Smooth muscle cell (in vitro differentiated cells): ENCODE measurements at regions not wholly inside any gene's neighbourhood (a gene's known extent, or its start where the extent isn't known, plus 50 kb on each side); places are given as distances from the start of the nearest gene placed in this dataset.

Experiments used
- DNase-seq: peaks from one replicate; lab custom pipeline; 2025; ENCODE audit not compliant: unreplicated experiment; lab: John Stamatoyannopoulos, UW
- H2AFZ ChIP-seq: fragments of 200-600 bp; sonication (generic); 2 replicates; pipeline ENCODE4 v1.6.0; 2016; ENCODE audit warnings: antibody characterized with exemption, low read depth, mild to moderate bottlenecking
- H3F3A ChIP-seq: fragments of 200-600 bp; sonication (generic); 2 replicates; pipeline ENCODE4 v1.6.0; 2017; ENCODE audit warnings: antibody characterized with exemption, low read depth
- H3K27ac ChIP-seq: fragments of 200-600 bp; sonication (generic); 2 replicates; pipeline ENCODE4 v1.5.1; 2016; ENCODE audit warnings: low read depth, mild to moderate bottlenecking
- H3K27me3 ChIP-seq: fragments of 200-600 bp; sonication (generic); 2 replicates; pipeline ENCODE4 v1.6.1; 2016; ENCODE audit warnings: low read depth, mild to moderate bottlenecking
- H3K36me3 ChIP-seq: fragments of 200-600 bp; sonication (generic); 2 replicates; pipeline ENCODE4 v1.5.1; 2016; ENCODE audit warnings: low read depth
- H3K4me1 ChIP-seq: fragments of 200-600 bp; sonication (generic); 2 replicates; pipeline ENCODE4 v1.5.1; 2016; ENCODE audit warnings: low read depth
- H3K4me2 ChIP-seq: fragments of 200-600 bp; sonication (generic); 2 replicates; pipeline ENCODE4 v1.6.0; 2016; ENCODE audit warnings: mild to moderate bottlenecking
- H3K4me3 ChIP-seq: fragments of 200-600 bp; sonication (generic); 2 replicates; pipeline ENCODE4 v1.5.1; 2016; ENCODE audit warnings: mild to moderate bottlenecking
- H3K79me2 ChIP-seq: fragments of 200-600 bp; sonication (generic); 2 replicates; pipeline ENCODE4 v1.6.0; 2016; ENCODE audit warnings: low read depth, mild to moderate bottlenecking
- H3K9ac ChIP-seq: fragments of 200-600 bp; sonication (generic); 2 replicates; pipeline ENCODE4 v1.6.0; 2016; ENCODE audit warnings: low read depth
- H3K9me3 ChIP-seq: fragments of 200-600 bp; sonication (generic); replicated peaks from 2 replicates; pipeline ENCODE4 v1.5.1; 2016; ENCODE audit warnings: low read depth
- H4K20me1 ChIP-seq: fragments of 200-600 bp; sonication (generic); 2 replicates; pipeline ENCODE4 v1.6.0; 2016; ENCODE audit warnings: low read depth
- WGBS: methylation state at CpG from one replicate; pipeline ENCODE4 v1.1.7; 2016; ENCODE audit warnings: low lambda C conversion rate; 5-methylcytosine and 5-hydroxymethylcytosine counted together
- TF ChIP-seq, protein P1 (sequence below): fragments of 200-600 bp; sonication (generic); IDR thresholded peaks from 2 replicates; pipeline ENCODE4 v1.5.1; 2017; ENCODE audit warnings: borderline replicate concordance, mild to moderate bottlenecking, antibody characterized with exemption; ENCODE audit not compliant: insufficient read depth, poor library complexity, severe bottlenecking

DNA sequence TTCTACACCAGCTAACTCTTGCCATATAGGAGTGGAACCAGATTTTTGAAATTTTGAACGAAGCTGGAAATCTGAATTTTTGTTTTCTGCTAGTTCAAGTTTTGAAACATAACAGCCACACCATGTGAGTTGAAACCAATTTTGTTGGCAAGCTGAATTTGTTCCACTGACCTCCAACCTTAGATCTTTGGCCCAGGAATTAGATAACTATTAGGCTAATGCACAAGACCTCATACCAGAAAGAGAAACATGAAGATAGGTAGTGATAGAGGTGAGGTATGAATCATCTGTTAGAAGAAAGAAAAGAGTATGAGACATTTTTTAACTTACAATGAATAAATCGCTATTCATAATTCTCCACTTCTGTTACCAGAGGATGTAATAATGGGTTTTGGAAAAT is 76.8 kb upstream of the ACSL1 start:
- Histone ChIP-seq H3K4me3 (no peak overlapping the region), H3K79me2 (no peaks in the 10 kb centered on the region), H3K9ac (no peak overlapping the region), H3K36me3 (no peaks in the 10 kb centered on the region), H3F3A (no peaks in the 10 kb centered on the region), H3K4me2 (no peak overlapping the region), H3K9me3 (no peaks in the 10 kb centered on the region), H3K27ac (no peak overlapping the region), H3K4me1 (no peaks in the 10 kb centered on the region), H4K20me1 (no peaks in the 10 kb centered on the region), H2AFZ (no peak overlapping the region), H3K27me3 (no peaks in the 10 kb centered on the region)
- WGBS: 84% methylated on average over 2 of the region's 2 CpGs
- TF ChIP-seq, protein P1, sequence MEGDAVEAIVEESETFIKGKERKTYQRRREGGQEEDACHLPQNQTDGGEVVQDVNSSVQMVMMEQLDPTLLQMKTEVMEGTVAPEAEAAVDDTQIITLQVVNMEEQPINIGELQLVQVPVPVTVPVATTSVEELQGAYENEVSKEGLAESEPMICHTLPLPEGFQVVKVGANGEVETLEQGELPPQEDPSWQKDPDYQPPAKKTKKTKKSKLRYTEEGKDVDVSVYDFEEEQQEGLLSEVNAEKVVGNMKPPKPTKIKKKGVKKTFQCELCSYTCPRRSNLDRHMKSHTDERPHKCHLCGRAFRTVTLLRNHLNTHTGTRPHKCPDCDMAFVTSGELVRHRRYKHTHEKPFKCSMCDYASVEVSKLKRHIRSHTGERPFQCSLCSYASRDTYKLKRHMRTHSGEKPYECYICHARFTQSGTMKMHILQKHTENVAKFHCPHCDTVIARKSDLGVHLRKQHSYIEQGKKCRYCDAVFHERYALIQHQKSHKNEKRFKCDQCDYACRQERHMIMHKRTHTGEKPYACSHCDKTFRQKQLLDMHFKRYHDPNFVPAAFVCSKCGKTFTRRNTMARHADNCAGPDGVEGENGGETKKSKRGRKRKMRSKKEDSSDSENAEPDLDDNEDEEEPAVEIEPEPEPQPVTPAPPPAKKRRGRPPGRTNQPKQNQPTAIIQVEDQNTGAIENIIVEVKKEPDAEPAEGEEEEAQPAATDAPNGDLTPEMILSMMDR: no peak
- DNase-seq: no peak

DNA sequence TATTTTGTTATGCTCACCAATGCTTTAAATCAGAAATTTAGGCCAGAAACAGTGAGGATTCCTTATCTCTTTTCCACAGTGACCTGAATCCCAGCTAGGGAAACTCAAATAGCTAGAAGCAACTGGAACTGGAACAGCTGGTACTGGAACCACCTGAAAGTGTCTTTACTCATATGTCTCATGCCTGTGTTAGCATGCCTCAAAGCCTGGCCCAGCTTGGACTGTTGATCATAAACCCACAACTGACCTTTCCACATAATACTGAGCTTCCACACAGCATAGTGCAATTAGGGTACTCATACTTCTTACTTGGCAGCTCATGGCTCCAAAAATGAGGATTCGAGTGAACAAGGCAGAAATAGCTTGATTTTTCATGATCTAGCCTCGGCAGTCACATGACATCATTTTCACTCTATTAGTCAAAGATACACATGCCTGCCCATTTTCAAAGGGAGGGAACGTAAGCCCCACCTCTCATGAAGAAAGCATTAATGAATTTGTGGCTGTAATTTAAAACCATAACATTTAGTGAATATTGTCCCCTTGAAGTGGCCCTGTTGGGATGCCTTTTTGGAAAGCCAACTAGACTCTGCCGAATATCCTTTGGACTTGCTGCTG is 80.8 kb upstream of the ACSL1 start:
- no peaks in the 10 kb centered on the region for H3K36me3 ChIP-seq
- H3K79me2 ChIP-seq: no peaks in the 10 kb centered on the region
- H4K20me1 ChIP-seq: no peaks in the 10 kb centered on the region
- H3K27me3 ChIP-seq: no peaks in the 10 kb centered on the region
- no peaks in the 10 kb centered on the region for H3F3A ChIP-seq
- H3K4me2 ChIP-seq: no peak overlapping the region
- H3K27ac ChIP-seq: no peak overlapping the region
- no peaks in the 10 kb centered on the region for H3K4me1 ChIP-seq
- no peak overlapping the region for H3K4me3 ChIP-seq
- TF ChIP-seq, protein P1: no peak
- no peaks in the 10 kb centered on the region for H3K9me3 ChIP-seq
- WGBS: 87% methylated on average over 4 of the region's 4 CpGs
- no peak overlapping the region for H3K9ac ChIP-seq
- H2AFZ ChIP-seq: no peak overlapping the region
- DNase-seq: no peak

DNA sequence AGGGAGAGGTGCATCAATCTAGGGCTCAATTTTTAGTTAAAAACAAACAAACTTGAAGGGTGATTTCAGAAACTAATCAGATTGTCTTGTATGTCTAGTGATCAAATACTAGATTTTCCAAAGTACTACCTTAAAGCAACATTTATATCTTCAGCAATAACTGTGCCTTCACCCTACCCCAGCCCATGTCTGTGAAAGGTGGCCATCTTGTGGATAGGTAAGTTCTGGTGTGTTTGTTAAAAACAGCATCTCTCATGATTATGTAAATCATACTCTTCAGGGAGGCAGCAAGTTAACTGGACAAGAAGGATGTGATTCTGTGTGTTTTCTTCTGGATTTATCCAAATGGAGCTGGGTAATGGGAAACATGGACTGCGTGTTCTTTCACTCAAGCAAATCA is 81.4 kb upstream of the ACSL1 start:
- Histone ChIP-seq H3K9ac (no peak overlapping the region), H3K4me3 (no peak overlapping the region), H3K27me3 (no peaks in the 10 kb centered on the region), H2AFZ (no peak overlapping the region), H3K4me2 (no peak overlapping the region), H3K9me3 (no peaks in the 10 kb centered on the region), H3K27ac (no peak overlapping the region), H3K4me1 (no peaks in the 10 kb centered on the region), H3F3A (no peaks in the 10 kb centered on the region), H3K79me2 (no peaks in the 10 kb centered on the region), H4K20me1 (no peaks in the 10 kb centered on the region), H3K36me3 (no peaks in the 10 kb centered on the region)
- no peak for DNase-seq
- 91% methylated on average over 1 of the region's 1 CpG for WGBS
- TF ChIP-seq, protein P1: no peak

DNA sequence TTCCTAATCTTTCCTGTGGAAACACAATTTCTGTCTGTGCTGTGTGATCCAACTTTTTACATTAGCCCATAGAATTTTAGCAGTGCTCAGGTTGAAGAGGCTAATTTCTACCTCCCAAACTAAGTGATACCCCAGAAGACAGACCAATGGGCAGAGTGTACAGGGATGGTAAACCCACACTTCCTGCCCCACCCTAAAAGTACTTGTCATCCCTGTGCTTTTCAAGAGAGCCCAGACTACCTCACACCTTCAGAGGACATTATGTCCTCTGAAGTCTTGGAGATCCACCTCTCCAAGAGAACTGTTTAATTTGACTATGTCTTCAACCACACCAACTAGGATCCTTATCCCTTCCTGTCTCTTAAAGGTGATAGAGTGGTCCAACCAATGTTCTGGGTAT is 82.0 kb upstream of the ACSL1 start:
- TF ChIP-seq, protein P1: no peak
- no peak overlapping the region for H3K27ac ChIP-seq
- no peaks in the 10 kb centered on the region for H4K20me1 ChIP-seq
- no peaks in the 10 kb centered on the region for H3K79me2 ChIP-seq
- no peaks in the 10 kb centered on the region for H3K36me3 ChIP-seq
- H3K27me3 ChIP-seq: no peaks in the 10 kb centered on the region
- no peak overlapping the region for H3K4me3 ChIP-seq
- no peak overlapping the region for H3K9ac ChIP-seq
- no peak for DNase-seq
- H2AFZ ChIP-seq: no peak overlapping the region
- no peak overlapping the region for H3K4me2 ChIP-seq
- no peaks in the 10 kb centered on the region for H3K9me3 ChIP-seq
- no peaks in the 10 kb centered on the region for H3K4me1 ChIP-seq
- no peaks in the 10 kb centered on the region for H3F3A ChIP-seq
